Activated CD8-positive, alpha-beta T cell treated with anti-CD3 and anti-CD28 coated beads for 36 hours (primary cell): ENCODE measurements at regions not wholly inside any gene's neighbourhood (a gene's known extent, or its start where the extent isn't known, plus 50 kb on each side); places are given as distances from the start of the nearest gene placed in this dataset.

ENCODE experiments used
- ATAC-seq: fragments of 200-7000 bp; cut with Tn5 transposase; one replicate; pipeline ENCODE4 v1.10.0; 2021; ENCODE audit warnings: mild to moderate bottlenecking, moderate library complexity
- CTCF ChIA-PET: fragments of 350-600 bp; sonication (Branson Sonifier 250); formaldehyde crosslinking; loops from one replicate; lab custom pipeline; 2021; ENCODE audit warnings: antibody characterized with exemption; lab: Charles Lee
- POLR2A ChIA-PET: fragments of 350-600 bp; sonication (Branson Sonifier 250); formaldehyde crosslinking; loops from one replicate; lab custom pipeline; 2021; ENCODE audit warnings: antibody characterized with exemption; lab: Charles Lee
- DNase-seq: peaks from one replicate; pipeline ENCODE4 v3.0.0-alpha.2; 2020
- H3K27ac Mint-ChIP-seq: one replicate; pipeline ENCODE4 v1.8.0; 2021; ENCODE audit warnings: mild to moderate bottlenecking, mixed read lengths
- H3K27me3 Mint-ChIP-seq: one replicate; pipeline ENCODE4 v1.8.0; 2021; ENCODE audit warnings: mixed read lengths
- H3K36me3 Mint-ChIP-seq: one replicate; pipeline ENCODE4 v1.8.0; 2021; ENCODE audit warnings: low read depth, mixed read lengths
- H3K4me1 Mint-ChIP-seq: one replicate; pipeline ENCODE4 v1.8.0; 2021; ENCODE audit warnings: low read depth, mixed read lengths
- H3K4me3 Mint-ChIP-seq: one replicate; pipeline ENCODE4 v1.8.0; 2021; ENCODE audit warnings: mild to moderate bottlenecking, moderate library complexity, mixed read lengths
- H3K9me3 Mint-ChIP-seq: one replicate; pipeline ENCODE4 v1.8.0; 2021; ENCODE audit warnings: mixed read lengths
- intact Hi-C: fragments of 100-400 bp; cut with micrococcal nuclease; formaldehyde crosslinking; loops from one replicate; pipeline ENCODE4 v1.10.0; 2022
- TF ChIP-seq, protein P1 (sequence below): fragments of 200-600 bp; IDR thresholded peaks from one replicate; pipeline ENCODE4 v1.8.0; 2022; ENCODE audit warnings: antibody characterized with exemption, mild to moderate bottlenecking

- Mint-ChIP-seq H3K36me3 (no peaks in the 10 kb centered on the region), H3K4me1 (no peaks in the 10 kb centered on the region), H3K4me3 (no peak overlapping the region), H3K27ac (no peak overlapping the region), H3K27me3 (no peaks in the 10 kb centered on the region), H3K9me3 (peaks cover 2% of the 10 kb centered on the region)
- no peak for ATAC-seq
- DNase-seq: no peak
- intact Hi-C loops: no loop called here
- TF ChIP-seq, protein P1, sequence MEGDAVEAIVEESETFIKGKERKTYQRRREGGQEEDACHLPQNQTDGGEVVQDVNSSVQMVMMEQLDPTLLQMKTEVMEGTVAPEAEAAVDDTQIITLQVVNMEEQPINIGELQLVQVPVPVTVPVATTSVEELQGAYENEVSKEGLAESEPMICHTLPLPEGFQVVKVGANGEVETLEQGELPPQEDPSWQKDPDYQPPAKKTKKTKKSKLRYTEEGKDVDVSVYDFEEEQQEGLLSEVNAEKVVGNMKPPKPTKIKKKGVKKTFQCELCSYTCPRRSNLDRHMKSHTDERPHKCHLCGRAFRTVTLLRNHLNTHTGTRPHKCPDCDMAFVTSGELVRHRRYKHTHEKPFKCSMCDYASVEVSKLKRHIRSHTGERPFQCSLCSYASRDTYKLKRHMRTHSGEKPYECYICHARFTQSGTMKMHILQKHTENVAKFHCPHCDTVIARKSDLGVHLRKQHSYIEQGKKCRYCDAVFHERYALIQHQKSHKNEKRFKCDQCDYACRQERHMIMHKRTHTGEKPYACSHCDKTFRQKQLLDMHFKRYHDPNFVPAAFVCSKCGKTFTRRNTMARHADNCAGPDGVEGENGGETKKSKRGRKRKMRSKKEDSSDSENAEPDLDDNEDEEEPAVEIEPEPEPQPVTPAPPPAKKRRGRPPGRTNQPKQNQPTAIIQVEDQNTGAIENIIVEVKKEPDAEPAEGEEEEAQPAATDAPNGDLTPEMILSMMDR: no peak
- ChIA-PET CTCF (no interaction called here), POLR2A (no interaction called here)
Measured at GRCh38 chr11:91768783-91769182, 455.8 kb upstream of the FAT3 start.

DNA sequence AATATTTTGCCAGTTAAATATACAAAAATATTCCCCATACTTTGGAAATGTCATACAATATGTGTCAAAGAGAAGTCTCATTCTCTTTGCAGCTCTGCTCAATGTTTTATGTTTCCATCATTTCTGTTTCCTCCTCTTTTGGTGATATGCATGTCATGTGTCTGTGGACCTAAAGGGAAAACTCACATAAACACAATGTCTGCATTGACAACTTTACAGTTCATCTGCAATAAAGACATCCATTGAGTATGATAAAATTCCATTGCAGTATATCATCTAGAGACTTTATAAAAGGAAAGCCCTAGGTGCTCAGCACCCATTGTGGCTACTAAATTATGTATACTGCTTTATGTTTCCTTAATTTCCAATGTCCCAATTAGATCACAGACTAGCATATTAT lies 461.3 kb upstream of the FAT3 start:
- Mint-ChIP-seq H3K27ac (no peak overlapping the region), H3K36me3 (no peaks in the 10 kb centered on the region), H3K9me3 (no peaks in the 10 kb centered on the region), H3K4me1 (no peaks in the 10 kb centered on the region), H3K27me3 (no peaks in the 10 kb centered on the region), H3K4me3 (no peak overlapping the region)
- TF ChIP-seq, protein P1: no peak
- no peak for DNase-seq
- POLR2A ChIA-PET: no interaction called here
- ATAC-seq: no peak
- CTCF ChIA-PET: no interaction called here
- intact Hi-C loops: no loop called here

- no peaks in the 10 kb centered on the region for H3K27me3 Mint-ChIP-seq
- H3K4me3 Mint-ChIP-seq: no peak overlapping the region
- TF ChIP-seq, protein P1: no peak
- DNase-seq (no peak), ATAC-seq (no peak)
- H3K36me3 Mint-ChIP-seq: no peaks in the 10 kb centered on the region
- no peak overlapping the region for H3K27ac Mint-ChIP-seq
- H3K4me1 Mint-ChIP-seq: no peaks in the 10 kb centered on the region
- POLR2A ChIA-PET: no interaction called here
- CTCF ChIA-PET: no interaction called here
- intact Hi-C loops: no loop called here
- H3K9me3 Mint-ChIP-seq: no peaks in the 10 kb centered on the region
Measured at GRCh38 chr11:91761406-91762025, 463.1 kb upstream of the FAT3 start.

- intact Hi-C loops: no loop called here
- Mint-ChIP-seq H3K9me3 (peaks cover 7% of the 10 kb centered on the region), H3K4me1 (no peaks in the 10 kb centered on the region), H3K27ac (no peak overlapping the region), H3K4me3 (no peak overlapping the region), H3K27me3 (no peaks in the 10 kb centered on the region), H3K36me3 (no peaks in the 10 kb centered on the region)
- TF ChIP-seq, protein P1: no peak
- ChIA-PET CTCF (no interaction called here), POLR2A (no interaction called here)
- no peak for ATAC-seq
- no peak for DNase-seq
Measured at GRCh38 chr11:91756829-91757480, 467.7 kb upstream of the FAT3 start.

GRCh38 chr11:91755951-91756707 lies 468.5 kb upstream of the FAT3 start:
- ATAC-seq (no peak), DNase-seq (no peak)
- ChIA-PET CTCF (no interaction called here), POLR2A (no interaction called here)
- H3K9me3 Mint-ChIP-seq: peaks cover 7% of the 10 kb centered on the region
- intact Hi-C loops: no loop called here
- no peaks in the 10 kb centered on the region for H3K4me1 Mint-ChIP-seq
- TF ChIP-seq, protein P1: no peak
- H3K27ac Mint-ChIP-seq: no peak overlapping the region
- no peaks in the 10 kb centered on the region for H3K36me3 Mint-ChIP-seq
- no peak overlapping the region for H3K4me3 Mint-ChIP-seq
- H3K27me3 Mint-ChIP-seq: no peaks in the 10 kb centered on the region
